H9 (cell line): ENCODE measurements at regions not wholly inside any gene's neighbourhood (a gene's known extent, or its start where the extent isn't known, plus 50 kb on each side); places are given as distances from the start of the nearest gene placed in this dataset.
A peak's percentile ranks its signal among the peaks of the same experiment; 100 is the strongest.

Source experiments
- DNase-seq: peaks from one replicate; pipeline ENCODE4 v3.0.0-alpha.2; 2017
- H2AFZ ChIP-seq: one replicate; pipeline ENCODE4 v1.6.1; 2013; ENCODE audit warnings: mild to moderate bottlenecking, low read length, control low read depth, moderate library complexity
- H2AK5ac ChIP-seq: 2 replicates; pipeline ENCODE4 v1.6.1; 2013; ENCODE audit warnings: low read length, control low read depth, mixed read lengths; ENCODE audit not compliant: insufficient read length
- H2BK120ac ChIP-seq: one replicate; pipeline ENCODE4 v1.6.1; 2013; ENCODE audit warnings: low read depth, mild to moderate bottlenecking, low read length, control low read depth, inconsistent platforms; ENCODE audit not compliant: poor library complexity, severe bottlenecking
- H2BK12ac ChIP-seq: 2 replicates; pipeline ENCODE4 v1.6.1; 2013; ENCODE audit warnings: low read length, control low read depth, mixed read lengths, low read depth; ENCODE audit not compliant: insufficient read length
- H2BK15ac ChIP-seq: 2 replicates; pipeline ENCODE4 v1.6.1; 2013; ENCODE audit warnings: low read depth, low read length, control low read depth
- H2BK20ac ChIP-seq: one replicate; pipeline ENCODE4 v1.6.1; 2013; ENCODE audit warnings: low read depth, mild to moderate bottlenecking, low read length, control low read depth, inconsistent platforms; ENCODE audit not compliant: poor library complexity, severe bottlenecking
- H2BK5ac ChIP-seq: 2 replicates; pipeline ENCODE4 v1.6.1; 2013; ENCODE audit warnings: low read length, control low read depth, mixed read lengths; ENCODE audit not compliant: insufficient read length
- H3K14ac ChIP-seq: 2 replicates; pipeline ENCODE4 v1.6.1; 2013; ENCODE audit warnings: low read length, control low read depth; ENCODE audit not compliant: insufficient read depth
- H3K18ac ChIP-seq: 2 replicates; pipeline ENCODE4 v1.6.1; 2013; ENCODE audit warnings: low read depth, mild to moderate bottlenecking, mixed read lengths, low read length, control low read depth; ENCODE audit not compliant: insufficient read length
- H3K23ac ChIP-seq: 2 replicates; pipeline ENCODE4 v1.6.1; 2013; ENCODE audit warnings: low read length, control low read depth, mixed read lengths, low read depth; ENCODE audit not compliant: insufficient read length
- H3K23me2 ChIP-seq: 2 replicates; pipeline ENCODE4 v1.6.1; 2013; ENCODE audit warnings: low read depth, mild to moderate bottlenecking, mixed read lengths, low read length, control low read depth; ENCODE audit not compliant: insufficient read length, poor library complexity, severe bottlenecking
- H3K27ac ChIP-seq: 2 replicates; pipeline ENCODE4 v1.5.1; 2013; ENCODE audit warnings: low read length, control low read depth, mixed read lengths, low read depth; ENCODE audit not compliant: insufficient read length
- H3K27me3 ChIP-seq: 2 replicates; pipeline ENCODE4 v1.6.1; 2013; ENCODE audit warnings: low read length, control low read depth, inconsistent platforms; ENCODE audit not compliant: insufficient read depth
- H3K4ac ChIP-seq: 2 replicates; pipeline ENCODE4 v1.6.1; 2013; ENCODE audit warnings: low read depth, mild to moderate bottlenecking, control low read depth, inconsistent platforms, low read length, moderate library complexity
- H3K4me1 ChIP-seq: 2 replicates; pipeline ENCODE4 v1.6.1; 2013; ENCODE audit warnings: low read length, control low read depth, inconsistent platforms; ENCODE audit not compliant: insufficient read depth
- H3K4me2 ChIP-seq: 2 replicates; pipeline ENCODE4 v1.6.1; 2013; ENCODE audit warnings: low read length, control low read depth, mixed read lengths; ENCODE audit not compliant: insufficient read length, insufficient read depth
- H3K56ac ChIP-seq: 2 replicates; pipeline ENCODE4 v1.6.1; 2013; ENCODE audit warnings: low read depth, mild to moderate bottlenecking, mixed read lengths, low read length, control low read depth; ENCODE audit not compliant: insufficient read length
- H3K79me1 ChIP-seq: 2 replicates; pipeline ENCODE4 v1.6.1; 2013; ENCODE audit warnings: low read depth, mild to moderate bottlenecking, moderate library complexity, low read length, control low read depth, inconsistent platforms; ENCODE audit not compliant: insufficient read depth, poor library complexity, severe bottlenecking
- H3K79me2 ChIP-seq: 2 replicates; pipeline ENCODE4 v1.6.1; 2013; ENCODE audit warnings: low read length, control low read depth, inconsistent platforms; ENCODE audit not compliant: insufficient read depth
- H3K9ac ChIP-seq: 2 replicates; pipeline ENCODE4 v1.6.1; 2013; ENCODE audit warnings: low read length, control low read depth, mixed read lengths; ENCODE audit not compliant: insufficient read length; ENCODE audit errors: extremely low read depth
- H3K9me3 ChIP-seq: one replicate; pipeline ENCODE4 v1.6.1; 2013; ENCODE audit warnings: low read depth, low read length, inconsistent platforms; ENCODE audit not compliant: control insufficient read depth
- H3T11ph ChIP-seq: one replicate; pipeline ENCODE4 v1.6.1; 2013; ENCODE audit warnings: mild to moderate bottlenecking, low read length, control low read depth, inconsistent platforms
- H4K20me1 ChIP-seq: one replicate; pipeline ENCODE4 v1.6.1; 2013; ENCODE audit not compliant: control insufficient read depth, insufficient read length, insufficient read depth
- H4K5ac ChIP-seq: 2 replicates; pipeline ENCODE4 v1.6.1; 2013; ENCODE audit warnings: low read depth, mild to moderate bottlenecking, mixed read lengths, low read length, control low read depth; ENCODE audit not compliant: insufficient read length
- H4K8ac ChIP-seq: replicated peaks from 2 replicates; pipeline ENCODE4 v1.6.1; 2013; ENCODE audit warnings: low read length, control low read depth, mixed read lengths, low read depth; ENCODE audit not compliant: insufficient read length
- H4K91ac ChIP-seq: 2 replicates; pipeline ENCODE4 v1.6.1; 2013; ENCODE audit warnings: low read depth, mild to moderate bottlenecking, moderate library complexity, mixed read lengths, low read length, control low read depth; ENCODE audit not compliant: insufficient read length
- H3K27ac Mint-ChIP-seq, 3 experiments: 2 replicates in 2 of 3; 3 replicates in 1 of 3; pipeline ENCODE4 v1.8.0; 2020 to 2021; ENCODE audit warnings: mixed read lengths in 3 of 3, mild to moderate bottlenecking in 1 of 3, moderate library complexity in 1 of 3
- H3K27me3 Mint-ChIP-seq: 2 replicates; pipeline ENCODE4 v1.8.0; 2021; ENCODE audit warnings: low read depth, mild to moderate bottlenecking, moderate library complexity, mixed read lengths
- H3K36me3 Mint-ChIP-seq, 3 experiments: 2 replicates in 2 of 3; 3 replicates in 1 of 3; pipeline ENCODE4 v1.8.0; 2020 to 2021; ENCODE audit warnings: low read depth in 3 of 3, mixed read lengths in 3 of 3; ENCODE audit not compliant: insufficient read depth in 1 of 3
- H3K4me1 Mint-ChIP-seq, 2 experiments: 2 replicates each; pipeline ENCODE4 v1.8.0; 2020; ENCODE audit warnings: mixed read lengths in 2 of 2
- H3K4me3 Mint-ChIP-seq, 2 experiments: 2 replicates in 1 of 2; 3 replicates in 1 of 2; pipeline ENCODE4 v1.8.0; 2020 to 2021; ENCODE audit warnings: mild to moderate bottlenecking in 2 of 2, mixed read lengths in 2 of 2, moderate library complexity in 1 of 2
- H3K9me3 Mint-ChIP-seq, 2 experiments: 2 replicates in 1 of 2; 3 replicates in 1 of 2; pipeline ENCODE4 v1.8.0; 2020; ENCODE audit warnings: mild to moderate bottlenecking in 2 of 2, mixed read lengths in 2 of 2, moderate library complexity in 1 of 2
- WGBS: extraction: QIAGEN DNeasy Blood & Tissue Kit; methylation state at CpG from one replicate; pipeline ENCODE4 v1.1.7; 2013; ENCODE audit warnings: missing lambda C conversion rate, low lambda C conversion rate, mixed read lengths; ENCODE audit not compliant: insufficient read length; ENCODE audit errors: extremely low coverage; 5-methylcytosine and 5-hydroxymethylcytosine counted together
- TF ChIP-seq, protein P1 (sequence below): fragments of 200-600 bp; sonication (generic); conservative IDR thresholded peaks from 3 replicates; pipeline ENCODE4 v1.8.0; 2021; ENCODE audit warnings: antibody characterized with exemption, mild to moderate bottlenecking

DNA sequence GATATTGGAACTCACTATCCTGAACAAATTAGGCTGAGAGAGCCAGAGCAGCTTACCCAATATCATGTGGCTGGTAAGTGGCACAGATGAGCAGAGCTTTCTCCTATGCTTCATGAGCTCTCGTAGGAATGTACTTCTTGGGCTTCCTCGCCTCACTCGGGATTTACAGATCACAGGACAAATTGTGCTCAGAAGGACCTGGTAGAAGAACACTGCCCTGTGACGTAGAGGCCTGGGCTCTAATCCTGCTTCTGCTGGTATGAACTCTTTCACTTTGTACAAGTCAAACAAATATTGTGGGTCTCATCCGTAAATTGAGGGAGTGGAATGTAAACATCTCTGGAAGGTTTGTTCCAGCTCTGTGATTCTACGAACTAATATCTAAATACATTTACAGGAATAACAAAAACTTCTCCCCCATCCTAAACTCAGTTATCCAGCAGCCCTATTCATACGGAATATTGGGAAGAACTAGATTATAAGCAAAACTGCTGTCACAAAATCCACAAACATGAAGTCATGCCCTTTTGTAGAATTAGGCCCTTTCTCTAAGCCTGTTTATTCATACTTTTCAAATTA lies 187.6 kb downstream of the CLIC5 start:
- WGBS, result no CpG with 5 or more reads among the region's 7 CpGs

More for the DNA sequence above, 187.6 kb downstream of the CLIC5 start:
- no peak overlapping the region for H3K4ac ChIP-seq
- no peaks in the 10 kb centered on the region for H3K23me2 ChIP-seq
- H2BK15ac ChIP-seq, result no peak overlapping the region
- H3K4me1 Mint-ChIP-seq, result no peaks in the 10 kb centered on the region
- H2BK12ac ChIP-seq, result no peak overlapping the region
- no peak overlapping the region for H3K27ac ChIP-seq
- no peaks in the 10 kb centered on the region; the same call in 1 of the 2 replicates for H3K27me3 Mint-ChIP-seq
- DNase-seq, result no peak
- no peak overlapping the region for H2AFZ ChIP-seq
- no peak overlapping the region for H3K14ac ChIP-seq
- no peak overlapping the region for H3K4me2 ChIP-seq
- no peaks in the 10 kb centered on the region for H3K9me3 ChIP-seq
- H2BK5ac ChIP-seq, result no peak overlapping the region
- no peaks in the 10 kb centered on the region for H3K36me3 Mint-ChIP-seq
- H3K79me1 ChIP-seq, result no peaks in the 10 kb centered on the region
- H3T11ph ChIP-seq, result no peak overlapping the region
- H4K5ac ChIP-seq, result no peak overlapping the region
- H3K23ac ChIP-seq, result no peak overlapping the region
- H3K4me1 ChIP-seq, result no peaks in the 10 kb centered on the region
- no peaks in the 10 kb centered on the region for H4K20me1 ChIP-seq
- H3K4me3 Mint-ChIP-seq, result no peak overlapping the region
- no peak overlapping the region for H2BK20ac ChIP-seq
- H3K79me2 ChIP-seq, result no peaks in the 10 kb centered on the region
- no peak overlapping the region for H4K8ac ChIP-seq
- H4K91ac ChIP-seq, result no peak overlapping the region
- peak overlapping the region in 1 of 3 experiments; percentile 29; a peak in 1 of 7 replicates for H3K27ac Mint-ChIP-seq
- no peak overlapping the region for H3K9ac ChIP-seq
- no peak overlapping the region for H3K56ac ChIP-seq
- H3K18ac ChIP-seq, result no peak overlapping the region
- TF ChIP-seq, protein P1, sequence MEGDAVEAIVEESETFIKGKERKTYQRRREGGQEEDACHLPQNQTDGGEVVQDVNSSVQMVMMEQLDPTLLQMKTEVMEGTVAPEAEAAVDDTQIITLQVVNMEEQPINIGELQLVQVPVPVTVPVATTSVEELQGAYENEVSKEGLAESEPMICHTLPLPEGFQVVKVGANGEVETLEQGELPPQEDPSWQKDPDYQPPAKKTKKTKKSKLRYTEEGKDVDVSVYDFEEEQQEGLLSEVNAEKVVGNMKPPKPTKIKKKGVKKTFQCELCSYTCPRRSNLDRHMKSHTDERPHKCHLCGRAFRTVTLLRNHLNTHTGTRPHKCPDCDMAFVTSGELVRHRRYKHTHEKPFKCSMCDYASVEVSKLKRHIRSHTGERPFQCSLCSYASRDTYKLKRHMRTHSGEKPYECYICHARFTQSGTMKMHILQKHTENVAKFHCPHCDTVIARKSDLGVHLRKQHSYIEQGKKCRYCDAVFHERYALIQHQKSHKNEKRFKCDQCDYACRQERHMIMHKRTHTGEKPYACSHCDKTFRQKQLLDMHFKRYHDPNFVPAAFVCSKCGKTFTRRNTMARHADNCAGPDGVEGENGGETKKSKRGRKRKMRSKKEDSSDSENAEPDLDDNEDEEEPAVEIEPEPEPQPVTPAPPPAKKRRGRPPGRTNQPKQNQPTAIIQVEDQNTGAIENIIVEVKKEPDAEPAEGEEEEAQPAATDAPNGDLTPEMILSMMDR, result no peak
- H2AK5ac ChIP-seq, result no peak overlapping the region
- H3K27me3 ChIP-seq, result no peaks in the 10 kb centered on the region
- H2BK120ac ChIP-seq, result no peak overlapping the region
- H3K9me3 Mint-ChIP-seq, result peaks cover 0 to 6% of the 10 kb centered on the region in 2 experiments; a peak in 3 of 5 replicates
